ENCODE measurements at regions not wholly inside any gene's neighbourhood (a gene's known extent, or its start where the extent isn't known, plus 50 kb on each side); places are given as distances from the start of the nearest gene placed in this dataset.

GRCh38 chr22:22815397-22816170, 72.0 kb upstream of the IGLL5 start:
- no peak overlapping the region for H3K27ac ChIP-seq
- TF ChIP-seq, protein P1, sequence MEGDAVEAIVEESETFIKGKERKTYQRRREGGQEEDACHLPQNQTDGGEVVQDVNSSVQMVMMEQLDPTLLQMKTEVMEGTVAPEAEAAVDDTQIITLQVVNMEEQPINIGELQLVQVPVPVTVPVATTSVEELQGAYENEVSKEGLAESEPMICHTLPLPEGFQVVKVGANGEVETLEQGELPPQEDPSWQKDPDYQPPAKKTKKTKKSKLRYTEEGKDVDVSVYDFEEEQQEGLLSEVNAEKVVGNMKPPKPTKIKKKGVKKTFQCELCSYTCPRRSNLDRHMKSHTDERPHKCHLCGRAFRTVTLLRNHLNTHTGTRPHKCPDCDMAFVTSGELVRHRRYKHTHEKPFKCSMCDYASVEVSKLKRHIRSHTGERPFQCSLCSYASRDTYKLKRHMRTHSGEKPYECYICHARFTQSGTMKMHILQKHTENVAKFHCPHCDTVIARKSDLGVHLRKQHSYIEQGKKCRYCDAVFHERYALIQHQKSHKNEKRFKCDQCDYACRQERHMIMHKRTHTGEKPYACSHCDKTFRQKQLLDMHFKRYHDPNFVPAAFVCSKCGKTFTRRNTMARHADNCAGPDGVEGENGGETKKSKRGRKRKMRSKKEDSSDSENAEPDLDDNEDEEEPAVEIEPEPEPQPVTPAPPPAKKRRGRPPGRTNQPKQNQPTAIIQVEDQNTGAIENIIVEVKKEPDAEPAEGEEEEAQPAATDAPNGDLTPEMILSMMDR (IDR thresholded peaks at IDR 0.05) = no peak
- DNase-seq (ENCODE audit: low spot score) = no peak
- no peak overlapping the region for H3K4me3 ChIP-seq

DNA sequence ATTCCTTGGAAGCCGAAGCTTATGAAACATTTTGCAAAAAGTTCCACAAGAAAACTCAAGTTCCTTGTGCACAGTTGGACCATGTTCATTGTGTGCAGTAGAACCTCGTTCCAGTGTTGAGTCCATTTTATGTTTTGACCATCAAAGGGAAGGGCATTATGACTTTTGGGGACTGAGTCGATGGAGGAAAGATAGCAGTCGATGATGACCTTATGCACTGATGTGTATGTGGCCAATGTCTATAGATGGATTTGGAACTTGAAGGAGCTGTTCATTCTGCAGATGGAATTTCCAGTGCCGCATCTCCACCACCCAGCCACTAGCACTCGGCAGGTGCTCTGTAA, 71.5 kb upstream of the IGLL5 start:
- Histone ChIP-seq H3K4me3 (no peak overlapping the region), H3K27ac (no peak overlapping the region)
- TF ChIP-seq, protein P1 (IDR thresholded peaks at IDR 0.05) = no peak
- DNase-seq (ENCODE audit: low spot score) = no peak

GRCh38 chr22:22816766-22817410, 70.7 kb upstream of the IGLL5 start:
- no peak for DNase-seq (ENCODE audit: low spot score)
- TF ChIP-seq, protein P1 (IDR thresholded peaks at IDR 0.05) = no peak
- no peak overlapping the region for H3K4me3 ChIP-seq
- no peak overlapping the region for H3K27ac ChIP-seq

GRCh38 chr22:22817468-22818201, 70.0 kb upstream of the IGLL5 start:
- Histone ChIP-seq H3K4me3 (no peak overlapping the region), H3K27ac (no peak overlapping the region)
- TF ChIP-seq, protein P1 (IDR thresholded peaks at IDR 0.05) = no peak
- DNase-seq (ENCODE audit: low spot score) = no peak

GRCh38 chr22:22818202-22818538, 69.4 kb upstream of the IGLL5 start:
- TF ChIP-seq, protein P1 (IDR thresholded peaks at IDR 0.05) = no peak
- H3K27ac ChIP-seq = no peak overlapping the region
- H3K4me3 ChIP-seq = no peak overlapping the region
- DNase-seq (ENCODE audit: low spot score) = no peak

DNA sequence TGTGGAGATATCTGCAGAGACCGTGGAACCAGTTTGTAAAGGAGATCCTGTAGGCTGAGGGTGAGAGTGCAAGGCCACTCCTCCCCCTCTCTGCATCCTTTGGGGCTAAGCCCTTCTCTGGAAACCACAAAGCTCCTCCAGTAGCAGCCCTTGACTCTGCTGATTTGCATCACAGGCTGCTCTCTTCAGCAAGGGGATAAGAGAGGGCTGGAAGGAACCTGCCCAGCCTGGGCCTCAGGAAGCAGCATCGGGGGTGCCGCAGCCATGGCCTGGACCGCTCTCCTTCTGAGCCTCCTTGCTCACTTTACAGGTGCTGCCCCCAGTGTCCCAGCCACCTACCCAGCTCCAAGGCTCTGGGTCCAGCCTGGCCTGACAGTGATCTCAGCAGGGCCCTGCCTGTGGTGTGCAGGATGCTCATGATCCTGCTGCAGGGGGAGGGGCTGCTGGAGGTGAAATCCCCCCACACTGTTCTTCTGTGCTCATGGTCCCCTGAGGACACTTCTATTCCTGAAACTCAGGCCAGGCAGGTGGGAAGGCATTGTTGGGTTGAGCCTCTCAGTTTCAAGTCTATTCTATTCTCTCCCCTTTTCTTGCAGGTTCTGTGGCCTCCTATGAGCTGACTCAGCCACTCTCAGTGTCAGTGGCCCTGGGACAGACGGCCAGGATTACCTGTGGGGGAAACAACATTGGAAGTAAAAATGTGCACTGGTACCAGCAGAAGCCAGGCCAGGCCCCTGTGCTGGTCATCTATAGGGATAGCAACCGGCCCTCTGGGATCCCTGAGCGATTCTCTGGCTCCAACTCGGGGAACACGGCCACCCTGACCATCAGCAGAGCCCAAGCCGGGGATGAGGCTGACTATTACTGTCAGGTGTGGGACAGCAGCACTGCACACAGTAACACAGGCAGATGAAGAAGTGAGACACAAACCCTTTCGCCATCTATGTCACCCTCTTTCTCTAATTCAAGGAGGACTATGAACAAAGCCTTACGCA, 68.5 kb upstream of the IGLL5 start:
- no peak for DNase-seq (ENCODE audit: low spot score)
- TF ChIP-seq, protein P1 (IDR thresholded peaks at IDR 0.05) = no peak
- no peak overlapping the region for H3K4me3 ChIP-seq
- H3K27ac ChIP-seq = no peak overlapping the region

Measured in coronary artery (tissue), 2 donors.